ENCODE measurements at regions not wholly inside any gene's neighbourhood (a gene's known extent, or its start where the extent isn't known, plus 50 kb on each side); places are given as distances from the start of the nearest gene placed in this dataset.

DNA sequence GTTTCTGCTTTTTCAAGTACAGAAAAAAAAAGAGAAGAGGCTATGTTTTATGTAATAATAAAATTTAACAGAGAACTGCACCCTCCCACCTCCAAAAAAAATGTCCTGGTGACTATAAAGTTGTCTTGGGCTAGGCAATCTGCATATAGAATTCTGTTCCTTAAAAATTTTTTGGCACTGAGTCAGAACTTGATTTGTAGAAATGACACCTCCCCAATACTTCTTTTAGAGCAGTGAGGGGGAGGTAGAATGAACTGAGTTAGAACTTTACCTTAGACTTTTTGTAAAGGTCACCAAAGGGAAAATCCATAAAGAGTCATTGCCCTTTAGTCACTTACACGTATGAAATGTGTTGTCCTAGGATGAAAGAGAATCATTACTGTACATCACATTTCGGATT lies 80.0 kb downstream of the BTG1 start:
- TF ChIP-seq CTCF (IDR thresholded peaks at IDR 0.05) = no peak
- no peak for TF ChIP-seq POLR2AphosphoS5 (IDR thresholded peaks at IDR 0.05)
